Cardiac septum (tissue), 1 donor: ENCODE measurements at regions not wholly inside any gene's neighbourhood (a gene's known extent, or its start where the extent isn't known, plus 50 kb on each side); places are given as distances from the start of the nearest gene placed in this dataset.
"Not testable (repeated sequence)": the region's sequence is repeated elsewhere in the genome, so short reads cannot be mapped to it uniquely, and the experiment has no call there.

Experiments
- DNase-seq: peaks from one replicate; pipeline ENCODE4 v3.0.0-alpha.2; 2020; ENCODE audit warnings: low spot score
- intact Hi-C: fragments of 100-400 bp; cut with DNase I; formaldehyde crosslinking; loops from one replicate; pipeline ENCODE4 v1.14.0; 2022
- donor health status: DM: no; HTN: no; CAD: no.

DNA sequence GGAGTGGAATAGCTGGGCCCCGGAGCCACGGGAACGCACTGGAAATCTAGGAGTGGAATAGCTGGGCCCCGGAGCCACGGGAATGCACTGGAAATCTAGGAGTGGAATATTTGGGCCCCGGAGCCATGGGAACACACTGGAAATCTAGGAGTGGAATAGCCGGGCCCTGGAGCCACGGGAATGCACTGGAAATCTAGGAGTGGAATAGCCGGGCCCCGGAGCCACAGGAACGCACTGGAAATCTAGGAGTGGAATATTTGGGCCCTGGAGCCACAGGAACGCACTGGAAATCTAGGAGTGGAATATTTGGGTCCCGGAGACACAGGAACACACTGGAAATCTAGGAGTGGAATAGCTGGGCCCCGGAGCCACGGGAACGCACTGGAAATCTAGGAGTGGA lies 321.5 kb downstream of the THBS2 start:
- intact Hi-C loops, DNase-seq: not testable (repeated sequence)

GRCh38 chr6:168931072-168931471 lies 322.6 kb downstream of the THBS2 start:
- DNase-seq, intact Hi-C loops: not testable (repeated sequence)

DNA sequence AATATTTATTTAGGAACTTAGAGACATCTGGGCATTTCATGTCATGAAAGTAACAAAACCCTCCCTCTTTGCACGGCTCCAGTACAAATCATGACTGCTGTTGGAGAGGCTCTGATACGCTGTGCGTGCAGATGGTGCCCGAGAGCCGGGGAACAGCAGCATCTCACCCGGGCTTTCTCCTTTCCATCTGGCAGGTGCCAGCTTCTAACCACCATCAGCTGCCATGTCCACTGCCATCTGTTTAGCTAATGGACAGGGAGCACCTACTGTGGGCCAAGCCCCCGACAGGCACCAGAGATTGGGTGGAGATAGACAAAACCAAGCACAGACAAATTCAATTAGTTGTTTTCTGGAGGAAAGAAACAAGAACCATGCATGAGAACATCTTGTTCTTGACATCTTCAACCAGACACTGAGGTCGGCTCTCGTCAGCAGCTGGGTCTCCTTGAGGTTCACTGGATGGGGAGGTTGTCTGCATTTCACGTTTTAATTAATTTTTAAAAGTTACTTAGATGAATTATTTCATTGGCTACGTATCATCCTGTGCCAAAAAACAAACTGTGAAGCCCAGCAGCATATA lies 323.7 kb downstream of the THBS2 start:
- intact Hi-C loops = no loop called here
- no peak for DNase-seq

DNA sequence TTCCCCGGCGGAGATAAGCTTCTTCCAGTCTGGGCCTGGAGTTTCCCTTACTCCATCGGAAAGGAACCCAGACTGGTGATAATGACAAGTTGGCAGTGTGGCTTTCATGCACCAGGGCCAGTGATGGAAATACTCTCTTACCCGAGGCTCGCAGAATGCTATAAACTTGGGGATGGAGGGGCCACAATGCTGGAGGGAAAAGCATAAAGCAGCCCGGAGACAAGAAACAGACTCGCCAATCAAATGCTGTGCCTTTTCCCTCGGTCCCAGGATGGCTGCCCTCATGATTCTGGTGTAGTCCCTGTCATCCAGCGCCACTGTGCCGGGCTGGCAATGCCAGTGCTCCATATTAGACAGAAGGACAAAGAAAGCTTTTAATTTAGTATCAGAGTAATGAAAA lies 325.6 kb downstream of the THBS2 start:
- intact Hi-C loops = no loop called here

DNA sequence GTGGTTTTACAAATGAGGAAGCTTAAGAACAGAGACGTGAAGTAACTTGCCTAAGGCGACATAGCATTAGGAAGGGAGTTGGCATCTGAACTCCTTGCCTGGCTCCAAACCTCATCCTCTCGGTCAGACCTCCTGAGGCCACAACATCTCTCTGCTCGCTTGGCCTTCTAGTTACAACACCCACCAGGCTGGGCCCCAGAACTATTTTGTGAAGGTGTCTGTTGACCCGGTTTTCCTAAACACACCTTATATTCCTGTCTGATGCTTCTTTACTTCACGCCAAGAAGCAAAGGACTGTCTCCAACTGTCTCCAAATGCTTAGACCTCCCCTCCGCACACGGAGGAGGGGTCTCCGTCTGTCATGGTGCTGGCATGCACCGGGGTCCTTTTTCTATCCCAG lies 326.6 kb downstream of the THBS2 start:
- intact Hi-C loops = no loop called here
- DNase-seq = no peak

More for the DNA sequence above, 325.6 kb downstream of the THBS2 start:
- DNase-seq = no peak

DNA sequence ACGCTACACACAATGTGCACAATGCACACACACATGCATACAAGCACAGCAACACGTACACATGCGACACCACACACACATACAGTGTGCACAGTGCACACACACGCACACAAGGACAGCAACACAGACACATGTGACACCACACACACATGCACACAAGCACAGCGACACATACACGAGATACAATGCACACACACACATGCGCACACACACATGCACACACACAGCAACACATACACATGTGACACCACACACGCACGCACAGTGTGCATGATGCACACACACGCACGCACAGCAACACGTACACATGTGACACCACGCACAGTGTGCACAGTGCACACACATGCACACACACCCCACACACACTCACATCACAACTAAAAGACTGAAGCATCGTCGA lies 327.3 kb downstream of the THBS2 start:
- intact Hi-C loops = no loop called here
- DNase-seq = no peak

DNA sequence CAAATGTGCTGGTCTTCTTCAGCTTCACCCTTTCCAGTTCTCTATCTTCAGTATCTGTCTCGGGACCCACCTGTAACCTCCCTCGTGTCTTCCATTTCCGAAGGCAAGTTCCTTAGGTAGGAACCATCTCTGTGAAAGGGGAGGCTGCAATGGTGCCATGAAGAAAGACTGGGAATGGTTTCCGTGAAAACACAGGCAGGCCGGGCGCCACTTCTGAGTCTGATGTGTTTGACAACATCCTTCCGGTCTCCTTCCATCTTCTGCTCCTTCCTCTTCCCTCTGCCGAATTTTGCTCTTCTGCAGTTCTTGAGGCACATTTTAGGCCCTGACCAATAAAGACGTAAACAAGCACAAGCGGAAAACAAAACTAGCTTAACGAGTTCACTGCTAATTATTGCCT lies 328.0 kb downstream of the THBS2 start:
- intact Hi-C loops = no loop called here
- DNase-seq = no peak

GRCh38 chr6:168923171-168923570 lies 330.5 kb downstream of the THBS2 start:
- DNase-seq = no peak
- intact Hi-C loops = no loop called here

DNA sequence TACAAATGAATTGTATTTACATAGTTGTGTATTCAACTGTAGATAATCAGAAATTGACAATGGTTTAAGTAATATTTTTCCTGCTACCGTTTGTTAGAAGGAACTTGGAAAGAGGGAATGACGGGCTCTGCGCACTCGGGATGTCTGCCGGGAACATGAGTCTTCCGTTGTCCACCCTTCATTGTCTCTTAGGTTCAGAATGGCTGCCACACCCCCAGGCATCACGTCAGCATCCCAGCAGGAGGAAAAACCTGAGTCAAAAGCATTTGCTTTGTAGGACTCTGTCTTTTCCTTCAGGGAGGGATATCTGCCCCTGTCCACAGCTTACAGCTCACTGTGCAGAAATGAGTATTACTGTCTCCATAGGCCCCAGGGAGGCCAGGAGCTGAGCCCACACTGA lies 331.2 kb downstream of the THBS2 start:
- DNase-seq = no peak
- intact Hi-C loops = no loop called here

DNA sequence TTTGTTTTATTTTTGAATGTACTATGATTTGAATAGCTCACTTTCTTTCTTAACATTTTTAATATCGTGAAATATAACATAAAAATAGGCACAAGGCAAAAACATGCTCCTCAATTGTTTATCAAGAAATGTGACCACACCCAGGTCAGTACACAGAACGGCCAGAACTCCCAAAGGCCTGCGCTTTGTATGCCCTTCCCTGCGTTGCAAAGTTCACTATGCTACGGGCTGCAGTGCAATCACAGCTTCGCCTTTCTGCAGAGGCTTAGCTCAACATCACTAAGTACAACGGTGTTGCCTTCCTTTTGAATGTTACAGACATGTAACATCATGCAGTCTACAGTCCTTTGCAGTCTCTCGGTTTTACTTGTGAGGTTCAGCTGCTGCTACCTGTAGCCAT lies 333.4 kb downstream of the THBS2 start:
- intact Hi-C loops = no loop called here
- no peak for DNase-seq

DNA sequence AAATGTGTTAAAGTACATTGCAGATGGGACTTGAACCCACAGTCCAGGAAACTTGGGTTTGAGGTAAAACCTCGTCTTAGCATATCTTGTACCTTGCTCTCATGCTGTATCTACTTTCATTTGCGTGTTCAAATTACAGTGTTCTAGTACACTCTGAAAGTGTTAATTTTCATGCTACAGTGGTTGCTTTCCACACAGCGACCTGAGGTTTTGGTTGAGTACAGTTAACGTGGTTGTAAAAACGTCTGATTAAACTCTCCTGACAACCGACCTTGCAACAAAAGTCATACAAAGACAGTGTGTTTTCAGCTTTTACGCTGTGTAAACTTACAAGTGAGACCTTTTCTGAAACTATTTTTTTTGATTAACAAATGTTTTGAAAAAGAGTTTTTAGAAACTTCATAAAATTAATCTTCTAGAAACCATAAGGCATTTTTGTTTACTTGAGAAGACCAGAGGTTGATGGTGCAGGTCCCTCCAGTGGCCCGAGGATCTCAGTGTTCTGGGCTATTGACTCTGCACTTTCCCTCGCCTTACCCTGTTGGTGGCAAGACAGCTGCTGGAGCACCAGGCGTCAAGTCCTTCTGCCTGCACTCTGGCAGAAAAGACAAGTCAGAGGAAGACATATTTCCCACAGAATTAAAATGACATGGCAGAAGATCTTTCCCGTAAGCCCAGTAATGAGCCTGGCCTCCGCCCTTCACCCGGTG lies 334.0 kb downstream of the THBS2 start:
- no peak for DNase-seq
- intact Hi-C loops = no loop called here

DNA sequence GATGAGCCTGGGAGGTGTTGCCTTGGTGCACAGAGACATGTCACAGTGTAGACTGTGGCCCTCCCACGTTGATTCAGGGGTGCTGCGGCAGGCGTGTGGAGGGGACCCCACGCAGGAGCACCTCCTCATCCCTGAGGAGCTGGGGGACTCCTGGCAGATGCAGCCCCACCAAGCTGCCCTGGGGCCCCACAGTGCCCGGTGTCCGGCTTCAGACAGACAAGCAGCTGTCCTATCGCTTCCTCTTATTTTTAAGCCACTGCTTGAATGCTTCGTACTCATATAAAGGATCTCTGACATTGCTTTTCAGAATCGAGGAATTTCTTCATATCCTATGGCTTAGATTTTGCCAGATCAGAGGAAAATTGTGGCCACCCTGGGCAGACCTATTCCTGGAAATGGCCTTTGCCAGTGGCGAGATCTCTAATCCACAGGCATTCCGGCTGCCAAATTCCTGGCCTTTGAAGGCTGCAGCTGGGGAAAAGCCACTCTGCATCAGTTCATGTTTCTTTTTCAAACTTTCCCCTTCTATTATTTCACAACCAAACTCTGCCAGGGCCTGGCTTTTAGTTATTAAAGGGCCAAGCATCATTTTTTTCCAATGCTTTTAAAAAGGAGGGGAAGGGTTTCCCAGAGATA lies 337.0 kb downstream of the THBS2 start:
- intact Hi-C loops = no loop called here
- no peak for DNase-seq

DNA sequence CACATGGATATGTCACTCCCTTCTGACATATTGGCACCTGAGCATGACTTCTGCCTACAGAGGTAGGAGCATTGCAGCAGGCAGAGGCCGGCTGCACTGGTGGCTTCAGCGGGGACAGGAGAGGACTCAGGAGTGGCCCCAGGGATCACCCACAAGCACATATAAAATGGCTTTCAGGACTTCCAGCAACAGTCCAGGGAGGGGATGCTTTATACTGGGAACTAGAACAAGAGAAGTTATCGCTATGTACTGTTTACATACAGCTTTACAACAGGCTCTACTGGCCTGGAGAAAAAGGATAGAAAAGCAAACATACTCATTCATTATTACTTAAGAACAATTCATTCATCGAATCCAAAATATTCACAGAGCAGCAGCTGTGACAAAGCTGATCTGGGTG lies 337.8 kb downstream of the THBS2 start:
- intact Hi-C loops = no loop called here

DNA sequence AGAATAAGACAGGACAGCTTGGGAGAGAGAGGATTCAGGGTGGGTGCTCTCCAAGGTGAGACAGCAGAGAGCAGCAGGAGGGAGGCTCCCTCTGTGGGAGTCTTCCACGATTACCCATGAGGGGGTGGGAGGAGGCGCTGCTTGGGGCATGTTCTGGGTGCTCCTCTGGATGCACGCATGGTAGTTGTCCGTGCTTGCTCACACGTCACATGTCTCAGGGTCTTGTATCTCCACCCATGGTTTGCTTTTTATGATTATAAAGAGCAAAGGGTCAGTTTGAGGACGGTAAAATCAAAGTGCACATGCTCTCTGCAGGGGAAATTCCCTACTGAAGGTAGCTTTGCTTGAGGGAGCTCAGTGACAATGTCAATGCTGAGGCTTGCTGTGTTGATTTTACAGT lies 338.4 kb downstream of the THBS2 start:
- intact Hi-C loops = no loop called here
- no peak for DNase-seq

More for the DNA sequence above, 337.8 kb downstream of the THBS2 start:
- DNase-seq = no peak

- no peak for DNase-seq
- intact Hi-C loops = no loop called here
Measured at GRCh38 chr6:168913866-168914469, 339.7 kb downstream of the THBS2 start.

DNA sequence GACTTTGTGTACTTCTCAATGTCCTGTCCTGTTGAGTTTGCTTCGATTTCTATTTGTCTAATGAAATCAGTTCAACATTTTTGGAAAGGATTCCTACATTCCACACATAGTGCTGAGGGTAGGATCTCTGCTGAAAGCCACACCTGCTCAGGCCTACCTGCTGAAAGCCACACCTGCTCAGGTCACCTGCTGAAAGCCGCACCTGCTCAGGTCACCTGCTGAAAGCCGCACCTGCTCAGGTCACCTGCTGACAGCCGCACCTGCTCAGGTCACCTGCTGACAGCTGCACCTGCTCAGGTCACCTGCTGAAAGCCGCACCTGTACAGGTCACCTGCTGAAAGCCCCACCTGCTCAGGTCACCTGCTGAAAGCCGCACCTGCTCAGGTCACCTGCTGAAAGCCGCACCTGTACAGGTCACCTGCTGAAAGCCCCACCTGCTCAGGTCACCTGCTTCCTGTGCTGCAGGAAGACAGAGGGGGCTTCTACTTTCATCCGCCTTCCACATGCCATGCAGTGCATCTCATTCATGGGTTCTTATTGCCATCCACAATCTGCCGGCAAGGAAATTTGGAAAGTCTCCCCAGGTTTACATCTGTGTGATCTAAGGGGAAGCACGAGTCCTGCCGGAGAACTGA lies 340.3 kb downstream of the THBS2 start:
- DNase-seq, intact Hi-C loops: not testable (repeated sequence)

GRCh38 chr6:168909288-168909687 lies 344.4 kb downstream of the THBS2 start:
- intact Hi-C loops = no loop called here

GRCh38 chr6:168908887-168909286 lies 344.8 kb downstream of the THBS2 start:
- DNase-seq = no peak
- intact Hi-C loops = no loop called here

More at GRCh38 chr6:168909288-168909687, 344.4 kb downstream of the THBS2 start:
- no peak for DNase-seq

- intact Hi-C loops = no loop called here
- DNase-seq = no peak
Measured at GRCh38 chr6:168908166-168908565, 345.5 kb downstream of the THBS2 start.

DNA sequence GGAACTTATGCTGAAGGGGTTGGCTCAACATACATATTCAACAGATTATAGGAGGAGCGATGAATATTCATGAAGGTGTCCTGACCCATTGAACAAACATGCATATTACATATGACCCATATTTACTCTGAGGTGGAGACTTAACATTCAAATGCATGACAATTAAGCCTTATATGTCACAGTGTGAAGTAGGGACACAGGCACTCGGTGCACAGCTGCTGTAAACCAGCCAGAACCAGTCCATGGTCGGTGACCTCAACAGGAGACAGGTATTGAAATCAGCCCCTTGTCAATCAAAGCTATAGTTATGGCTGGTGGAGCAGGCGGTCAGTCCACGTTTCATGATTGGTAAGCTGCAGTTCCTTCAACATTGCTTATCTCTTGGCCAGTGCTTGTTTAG lies 347.3 kb downstream of the THBS2 start:
- no peak for DNase-seq
- intact Hi-C loops = no loop called here
